ENCODE measurements at regions not wholly inside any gene's neighbourhood (a gene's known extent, or its start where the extent isn't known, plus 50 kb on each side); places are given as distances from the start of the nearest gene placed in this dataset.

- TF ChIP-seq, protein P1, sequence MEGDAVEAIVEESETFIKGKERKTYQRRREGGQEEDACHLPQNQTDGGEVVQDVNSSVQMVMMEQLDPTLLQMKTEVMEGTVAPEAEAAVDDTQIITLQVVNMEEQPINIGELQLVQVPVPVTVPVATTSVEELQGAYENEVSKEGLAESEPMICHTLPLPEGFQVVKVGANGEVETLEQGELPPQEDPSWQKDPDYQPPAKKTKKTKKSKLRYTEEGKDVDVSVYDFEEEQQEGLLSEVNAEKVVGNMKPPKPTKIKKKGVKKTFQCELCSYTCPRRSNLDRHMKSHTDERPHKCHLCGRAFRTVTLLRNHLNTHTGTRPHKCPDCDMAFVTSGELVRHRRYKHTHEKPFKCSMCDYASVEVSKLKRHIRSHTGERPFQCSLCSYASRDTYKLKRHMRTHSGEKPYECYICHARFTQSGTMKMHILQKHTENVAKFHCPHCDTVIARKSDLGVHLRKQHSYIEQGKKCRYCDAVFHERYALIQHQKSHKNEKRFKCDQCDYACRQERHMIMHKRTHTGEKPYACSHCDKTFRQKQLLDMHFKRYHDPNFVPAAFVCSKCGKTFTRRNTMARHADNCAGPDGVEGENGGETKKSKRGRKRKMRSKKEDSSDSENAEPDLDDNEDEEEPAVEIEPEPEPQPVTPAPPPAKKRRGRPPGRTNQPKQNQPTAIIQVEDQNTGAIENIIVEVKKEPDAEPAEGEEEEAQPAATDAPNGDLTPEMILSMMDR (IDR thresholded peaks at IDR 0.05; ENCODE audit: low read depth, low read length, poor library complexity, severe bottlenecking): no peak
- no peak for TF ChIP-seq EZH2phosphoT487 (IDR thresholded peaks at IDR 0.05; ENCODE audit: borderline replicate concordance, low read length)
Measured at GRCh38 chrX:39481621-39482020, 616.1 kb downstream of the BCOR start.

Data from DOHH2 (cell line).